ENCODE measurements at regions not wholly inside any gene's neighbourhood (a gene's known extent, or its start where the extent isn't known, plus 50 kb on each side); places are given as distances from the start of the nearest gene placed in this dataset.

DNA sequence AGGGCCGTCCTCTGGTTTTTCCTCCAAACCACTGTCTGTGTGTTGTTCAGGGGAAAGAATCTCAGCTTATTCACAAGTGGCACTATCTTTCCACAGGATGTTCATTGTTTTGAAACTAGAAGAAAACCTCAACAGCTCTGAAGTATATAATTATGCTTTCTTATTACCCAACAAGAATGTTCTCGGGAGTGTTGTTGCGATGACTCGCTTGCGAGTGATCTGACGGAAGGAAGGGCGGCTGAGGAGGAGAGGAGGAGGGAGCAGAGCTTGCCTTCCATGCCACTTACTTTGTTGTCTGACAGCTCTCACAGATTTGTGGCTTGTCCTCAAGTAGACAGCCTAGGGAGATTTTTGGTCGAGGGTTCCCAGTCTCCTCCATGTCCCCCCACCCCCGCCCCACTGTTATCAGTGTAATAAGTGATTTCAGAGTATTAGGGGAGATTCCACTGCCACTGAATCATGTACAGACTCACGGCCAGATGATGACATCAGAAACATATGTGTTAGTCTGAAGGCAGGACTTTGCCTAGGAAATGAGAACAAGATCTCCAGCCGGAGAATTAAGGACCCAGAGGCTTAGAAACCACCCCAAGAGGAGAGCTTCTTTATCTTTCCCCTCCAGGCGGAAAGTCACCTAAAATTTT is 80.7 kb upstream of the CCN6 start:
- H3K9me3 ChIP-seq, result no peaks in the 10 kb centered on the region
- intact Hi-C loops (cut with DNase I), result no loop called here
- peak; percentile 71 to 93 (median 86) for ATAC-seq
- peak in 3 of 5 donors; percentile 29 to 73 (median 36) for DNase-seq
- peak overlapping the region in 11 of 12 donors; percentile 3 to 80 (median 54) for H3K27ac ChIP-seq
- no peak overlapping the region for H3K4me3 ChIP-seq
- TF ChIP-seq, protein P1, sequence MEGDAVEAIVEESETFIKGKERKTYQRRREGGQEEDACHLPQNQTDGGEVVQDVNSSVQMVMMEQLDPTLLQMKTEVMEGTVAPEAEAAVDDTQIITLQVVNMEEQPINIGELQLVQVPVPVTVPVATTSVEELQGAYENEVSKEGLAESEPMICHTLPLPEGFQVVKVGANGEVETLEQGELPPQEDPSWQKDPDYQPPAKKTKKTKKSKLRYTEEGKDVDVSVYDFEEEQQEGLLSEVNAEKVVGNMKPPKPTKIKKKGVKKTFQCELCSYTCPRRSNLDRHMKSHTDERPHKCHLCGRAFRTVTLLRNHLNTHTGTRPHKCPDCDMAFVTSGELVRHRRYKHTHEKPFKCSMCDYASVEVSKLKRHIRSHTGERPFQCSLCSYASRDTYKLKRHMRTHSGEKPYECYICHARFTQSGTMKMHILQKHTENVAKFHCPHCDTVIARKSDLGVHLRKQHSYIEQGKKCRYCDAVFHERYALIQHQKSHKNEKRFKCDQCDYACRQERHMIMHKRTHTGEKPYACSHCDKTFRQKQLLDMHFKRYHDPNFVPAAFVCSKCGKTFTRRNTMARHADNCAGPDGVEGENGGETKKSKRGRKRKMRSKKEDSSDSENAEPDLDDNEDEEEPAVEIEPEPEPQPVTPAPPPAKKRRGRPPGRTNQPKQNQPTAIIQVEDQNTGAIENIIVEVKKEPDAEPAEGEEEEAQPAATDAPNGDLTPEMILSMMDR (IDR thresholded peaks at IDR 0.05), result no peak
- TF ChIP-seq POLR2A (IDR thresholded peaks at IDR 0.05), result no peak
- no peaks in the 10 kb centered on the region for H3K36me3 ChIP-seq
- H3K4me1 ChIP-seq, result peaks cover 0 to 35% (median 0%) of the 10 kb centered on the region in 12 donors
- H3K27me3 ChIP-seq, result no peaks in the 10 kb centered on the region
- WGBS, 4 donors, result 45 to 60% (median 51%) methylated on average over 12 of the region's 12 CpGs

DNA sequence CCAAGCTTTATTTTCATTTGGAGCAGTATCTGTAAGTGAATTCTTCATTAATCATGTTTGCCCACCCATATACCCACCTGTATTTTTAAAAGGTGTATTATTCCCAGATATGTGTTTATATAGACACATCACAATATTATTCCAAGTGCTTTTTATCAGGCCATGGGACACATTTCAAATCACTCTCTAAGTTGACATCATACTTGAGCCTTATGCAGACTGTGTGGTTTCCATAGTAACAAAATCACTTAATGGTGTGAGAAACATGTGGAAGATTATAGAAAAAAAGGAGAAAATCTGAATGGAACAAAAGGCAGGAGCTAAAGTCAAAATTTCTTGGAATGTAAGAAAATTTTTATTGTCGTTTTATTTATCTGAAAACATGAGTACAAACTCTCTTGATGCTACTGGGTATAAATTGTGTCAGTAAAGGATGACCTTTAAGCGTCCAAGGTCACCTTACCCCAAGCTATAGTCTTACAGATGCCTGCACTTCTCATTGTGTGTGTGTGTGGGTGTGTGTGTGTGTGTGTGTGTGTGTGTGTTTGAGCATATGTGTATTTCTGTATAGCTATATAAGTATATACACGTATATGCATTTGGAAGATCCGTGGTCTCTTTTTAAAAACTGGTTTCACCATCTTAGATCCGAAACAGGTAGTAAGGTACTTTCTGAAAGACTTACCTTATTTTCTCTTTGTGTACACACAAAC is 79.8 kb upstream of the CCN6 start:
- Histone ChIP-seq H3K4me3 (no peak overlapping the region), H3K36me3 (no peaks in the 10 kb centered on the region), H3K27me3 (no peaks in the 10 kb centered on the region), H3K4me1 (peaks cover 0 to 35% (median 0%) of the 10 kb centered on the region in 12 donors), H3K9me3 (no peaks in the 10 kb centered on the region), H3K27ac (peak overlapping the region in 9 of 12 donors; percentile 36 to 80 (median 59))
- ATAC-seq, result peak in 1 of 4 donors; percentile 51
- no peak for TF ChIP-seq POLR2A (IDR thresholded peaks at IDR 0.05)
- TF ChIP-seq, protein P1 (IDR thresholded peaks at IDR 0.05), result no peak
- DNase-seq, result no peak
- intact Hi-C loops (cut with DNase I), result no loop called here
- 88 to 94% (median 91%) methylated on average over 5 of the region's 5 CpGs for WGBS, 4 donors

DNA sequence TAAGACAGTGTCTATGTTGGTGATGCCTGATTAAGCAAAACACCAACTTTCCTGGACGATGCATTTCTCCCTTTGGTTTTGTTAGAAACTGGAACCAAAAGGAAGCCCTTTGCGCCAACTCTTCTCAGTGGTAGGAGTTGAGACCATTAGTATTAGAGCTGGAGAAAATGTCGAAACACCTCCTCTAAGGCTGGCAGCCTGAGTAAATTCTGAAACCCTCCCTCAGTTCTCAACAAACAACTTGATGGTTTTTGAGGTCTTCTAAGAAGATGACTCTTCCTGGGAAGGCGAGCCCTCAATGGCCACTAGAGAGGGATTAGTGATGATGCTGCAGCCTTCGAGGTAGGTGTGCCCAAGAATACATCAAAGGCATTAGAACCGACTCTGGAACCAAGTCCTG is 78.4 kb upstream of the CCN6 start:
- Histone ChIP-seq H3K4me3 (no peak overlapping the region), H3K27me3 (no peaks in the 10 kb centered on the region), H3K9me3 (no peaks in the 10 kb centered on the region), H3K4me1 (peaks cover 0 to 35% (median 0%) of the 10 kb centered on the region in 12 donors), H3K27ac (no peak overlapping the region), H3K36me3 (no peaks in the 10 kb centered on the region)
- WGBS, 4 donors, result 90 to 95% (median 92%) methylated on average over 6 of the region's 6 CpGs
- ATAC-seq, result no peak
- no peak for DNase-seq
- TF ChIP-seq POLR2A (IDR thresholded peaks at IDR 0.05), result no peak
- TF ChIP-seq, protein P1 (IDR thresholded peaks at IDR 0.05), result no peak
- intact Hi-C loops (cut with DNase I), result no loop called here

DNA sequence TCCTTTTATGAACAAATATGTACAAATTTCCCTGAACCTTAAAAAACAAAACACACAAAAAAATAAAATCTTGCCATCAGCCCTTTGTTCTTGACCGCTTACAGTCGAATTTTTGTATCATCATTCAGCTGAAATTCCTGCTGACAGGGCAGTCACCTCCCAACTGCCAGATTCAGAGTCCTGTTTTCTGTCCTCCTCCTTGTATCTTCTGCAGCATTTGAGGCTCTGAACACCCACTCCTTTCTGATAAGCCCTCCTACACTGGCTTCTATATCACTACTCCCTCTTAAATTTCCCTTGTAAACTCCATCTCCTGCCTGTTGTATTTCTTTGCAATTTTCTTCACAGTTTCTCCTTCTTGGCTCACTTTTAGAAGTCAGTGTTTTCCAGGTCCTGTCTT is 77.8 kb upstream of the CCN6 start:
- TF ChIP-seq POLR2A (IDR thresholded peaks at IDR 0.05), result no peak
- TF ChIP-seq, protein P1 (IDR thresholded peaks at IDR 0.05), result no peak
- intact Hi-C loops (cut with DNase I), result no loop called here
- no peak for ATAC-seq
- Histone ChIP-seq H3K9me3 (no peaks in the 10 kb centered on the region), H3K27me3 (no peaks in the 10 kb centered on the region), H3K27ac (no peak overlapping the region), H3K4me3 (no peak overlapping the region), H3K36me3 (no peaks in the 10 kb centered on the region), H3K4me1 (peaks cover 0 to 34% (median 0%) of the 10 kb centered on the region in 12 donors)
- WGBS, 4 donors, result 74 to 86% (median 80%) methylated on average over 2 of the region's 2 CpGs
- DNase-seq, result no peak

Data from heart left ventricle (tissue), 16 donors.